SH-SY5Y (cell line): ENCODE measurements at regions not wholly inside any gene's neighbourhood (a gene's known extent, or its start where the extent isn't known, plus 50 kb on each side); places are given as distances from the start of the nearest gene placed in this dataset.

Experiments used
- GATA2 ChIP-seq: IDR thresholded peaks from 2 replicates; pipeline ENCODE4 v1.6.1; 2011; ENCODE audit warnings: mild to moderate bottlenecking, low read depth, low read length
- GATA3 ChIP-seq: IDR thresholded peaks from 2 replicates; pipeline ENCODE4 v1.6.1; 2011; ENCODE audit warnings: low read depth, mild to moderate bottlenecking, low read length, moderate library complexity

GRCh38 chr17:65456368-65457151, 104.9 kb downstream of the AXIN2 start:
- TF ChIP-seq GATA3 (no peak), GATA2 (no peak)
